ENCODE measurements at regions not wholly inside any gene's neighbourhood (a gene's known extent, or its start where the extent isn't known, plus 50 kb on each side); places are given as distances from the start of the nearest gene placed in this dataset.
"Not testable (repeated sequence)": the region's sequence is repeated elsewhere in the genome, so short reads cannot be mapped to it uniquely, and the experiment has no call there.

DNA sequence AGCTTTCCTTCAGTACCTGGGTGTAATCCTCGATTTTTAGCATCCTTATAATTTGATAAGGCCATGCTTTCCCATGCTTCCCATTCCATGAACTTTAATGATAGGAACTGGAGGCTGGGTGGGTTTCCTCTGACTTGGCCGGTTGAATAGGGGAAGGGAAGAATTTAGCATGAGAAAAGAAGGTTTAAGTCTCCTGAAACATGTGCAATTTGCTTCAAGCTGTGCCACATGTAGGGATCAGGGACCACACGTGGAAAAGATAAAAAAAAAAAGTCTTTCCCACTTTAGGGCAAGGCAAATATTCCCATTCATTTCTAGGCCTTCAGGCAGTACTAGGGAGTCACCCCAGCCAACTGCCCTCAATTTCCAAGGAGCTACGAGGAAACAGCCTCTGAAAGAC lies 900.3 kb downstream of the DSC3 start:
- no peak overlapping the region for H3K4me3 Mint-ChIP-seq
- no peaks in the 10 kb centered on the region for H3K36me3 Mint-ChIP-seq (ENCODE audit: insufficient read depth)
- H3K9me3 Mint-ChIP-seq: peaks cover 14 to 23% of the 10 kb centered on the region in 2 donors
- H3K4me1 Mint-ChIP-seq (ENCODE audit: low read depth in 2 of 2): no peaks in the 10 kb centered on the region
- H3K27ac Mint-ChIP-seq: no peak overlapping the region
- ATAC-seq (replicated peaks) (no peak), DNase-seq (no peak)
- no peaks in the 10 kb centered on the region for H3K27me3 Mint-ChIP-seq

DNA sequence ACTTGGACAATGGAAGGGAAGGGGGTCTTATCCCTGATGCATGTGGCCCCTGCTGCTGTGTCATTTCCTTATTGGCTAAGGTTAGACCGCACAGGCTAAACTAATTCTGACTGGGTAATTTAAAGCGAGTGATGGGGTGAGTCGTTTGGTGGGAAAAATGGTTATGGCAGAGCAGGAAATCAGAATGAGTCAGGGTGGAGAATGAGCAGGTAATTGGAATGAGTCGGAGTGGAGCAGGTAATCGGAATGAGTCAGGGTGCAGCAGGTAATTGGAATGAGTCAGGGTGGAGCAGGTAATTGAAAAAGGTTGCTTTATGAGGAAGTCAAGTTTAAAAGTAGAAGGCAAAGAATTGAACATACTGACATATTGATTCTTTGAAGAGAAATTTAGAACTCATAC lies 901.0 kb downstream of the DSC3 start:
- H3K4me1 Mint-ChIP-seq (ENCODE audit: low read depth in 2 of 2); H3K4me3 Mint-ChIP-seq; H3K27ac Mint-ChIP-seq; H3K36me3 Mint-ChIP-seq (ENCODE audit: insufficient read depth); ATAC-seq (replicated peaks); H3K27me3 Mint-ChIP-seq; DNase-seq: not testable (repeated sequence)
- peaks cover 15 to 23% of the 10 kb centered on the region in 2 donors for H3K9me3 Mint-ChIP-seq

DNA sequence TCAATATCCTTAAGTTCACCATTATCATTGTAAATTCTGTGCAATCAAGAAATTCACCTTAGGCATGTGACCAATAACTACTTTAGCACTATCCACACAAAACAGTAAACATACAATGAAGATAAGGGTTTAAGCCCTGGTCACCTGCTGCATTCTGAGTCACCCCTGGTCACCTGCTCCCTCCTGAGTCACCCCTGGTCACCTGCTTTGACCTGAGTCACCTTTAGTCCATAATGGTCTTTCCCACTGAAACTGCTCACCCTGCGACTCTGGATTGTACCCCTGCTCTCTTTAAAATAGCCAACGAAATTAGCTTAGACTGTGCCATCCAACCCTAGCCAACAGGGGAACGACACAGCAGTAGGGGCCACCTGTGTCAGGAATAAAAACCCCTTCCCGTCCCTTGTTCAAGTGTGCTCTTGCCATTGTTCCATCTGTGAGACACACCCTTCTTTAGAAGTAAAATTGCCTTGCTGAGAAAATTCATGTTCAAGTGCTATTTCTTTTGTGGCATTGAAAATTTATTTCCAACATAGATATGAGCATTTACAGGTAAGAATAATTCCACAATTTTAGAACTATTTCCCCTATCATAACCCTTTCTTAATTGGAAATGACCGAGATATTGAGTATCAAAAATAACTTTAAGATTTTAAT lies 902.8 kb downstream of the DSC3 start:
- H3K9me3 Mint-ChIP-seq: peaks cover 15 to 31% of the 10 kb centered on the region in 2 donors
- ATAC-seq (replicated peaks) (no peak), DNase-seq (no peak)
- no peak overlapping the region for H3K4me3 Mint-ChIP-seq
- no peaks in the 10 kb centered on the region for H3K36me3 Mint-ChIP-seq (ENCODE audit: insufficient read depth)
- no peak overlapping the region for H3K27ac Mint-ChIP-seq
- H3K27me3 Mint-ChIP-seq: no peaks in the 10 kb centered on the region
- H3K4me1 Mint-ChIP-seq (ENCODE audit: low read depth in 2 of 2): no peaks in the 10 kb centered on the region

DNA sequence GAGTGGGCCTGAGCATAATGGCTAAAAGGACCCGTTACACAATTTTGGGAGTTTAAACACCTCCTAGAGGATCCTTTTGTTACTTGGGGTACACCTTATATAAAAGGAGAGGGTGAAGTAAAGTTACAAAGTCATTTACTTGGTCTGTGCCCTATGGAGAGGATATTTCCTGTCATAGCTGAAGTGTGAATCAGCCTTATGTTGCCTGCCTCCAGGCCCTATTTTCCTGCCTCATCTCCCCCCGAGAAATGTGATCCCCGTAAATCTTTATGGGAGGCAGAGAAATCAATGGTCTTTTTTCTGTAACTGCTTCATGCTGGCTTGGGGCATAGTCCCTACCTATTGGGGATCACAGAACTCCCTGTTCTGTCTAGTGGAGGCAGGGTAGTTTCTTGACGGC lies 906.6 kb downstream of the DSC3 start:
- no peaks in the 10 kb centered on the region for H3K4me1 Mint-ChIP-seq (ENCODE audit: low read depth in 2 of 2)
- H3K9me3 Mint-ChIP-seq: peaks cover 9 to 27% of the 10 kb centered on the region in 2 donors
- no peaks in the 10 kb centered on the region for H3K36me3 Mint-ChIP-seq (ENCODE audit: insufficient read depth)

DNA sequence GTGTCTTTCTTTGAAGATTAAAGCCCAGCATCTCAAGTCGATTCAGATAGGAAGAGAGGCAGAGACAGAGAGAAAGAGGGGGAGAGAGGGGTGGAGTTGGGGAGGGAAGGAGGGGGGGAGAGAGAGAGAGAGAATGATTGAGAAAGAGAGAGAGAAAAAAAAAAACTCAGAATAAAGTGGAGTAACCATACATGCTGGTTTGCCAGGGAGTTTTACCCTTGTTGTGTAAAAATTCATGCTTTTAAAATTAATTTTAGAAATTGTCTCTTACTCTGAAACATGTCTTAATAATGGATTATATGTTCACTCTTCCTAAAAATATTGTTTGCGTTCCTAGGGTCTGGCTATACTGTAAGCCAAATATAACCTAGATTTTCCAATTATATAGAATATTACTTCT lies 908.5 kb downstream of the DSC3 start:
- no peak for DNase-seq
- no peak for ATAC-seq (replicated peaks)
- no peaks in the 10 kb centered on the region for H3K27me3 Mint-ChIP-seq

More for the DNA sequence above, 906.6 kb downstream of the DSC3 start:
- no peak for ATAC-seq (replicated peaks)
- no peak for DNase-seq
- Mint-ChIP-seq H3K27ac (no peak overlapping the region), H3K27me3 (no peaks in the 10 kb centered on the region), H3K4me3 (no peak overlapping the region)

DNA sequence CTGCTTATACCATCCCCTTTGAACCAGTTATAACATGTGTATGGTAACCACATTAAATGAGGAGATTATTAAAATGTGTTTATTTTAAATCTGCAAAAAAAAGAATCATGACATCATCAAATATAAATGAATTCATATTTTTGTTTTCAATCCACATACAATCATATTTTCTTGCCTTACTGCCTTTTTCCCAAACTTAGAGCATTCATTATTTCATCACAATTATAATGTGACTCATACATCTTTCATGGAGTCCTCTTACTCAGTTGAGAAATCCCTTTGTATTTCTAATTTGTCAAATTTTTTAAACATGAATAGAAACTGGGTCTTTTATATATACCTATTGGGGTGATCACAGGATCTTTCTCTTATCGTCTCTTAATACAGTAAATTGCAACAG lies 909.6 kb downstream of the DSC3 start:
- no peaks in the 10 kb centered on the region for H3K27me3 Mint-ChIP-seq
- no peak for DNase-seq
- ATAC-seq (replicated peaks): no peak
- no peak overlapping the region for H3K4me3 Mint-ChIP-seq
- H3K4me1 Mint-ChIP-seq (ENCODE audit: low read depth in 2 of 2): no peaks in the 10 kb centered on the region
- H3K27ac Mint-ChIP-seq: no peak overlapping the region
- no peaks in the 10 kb centered on the region for H3K36me3 Mint-ChIP-seq (ENCODE audit: insufficient read depth)
- H3K9me3 Mint-ChIP-seq: peaks cover 13 to 35% of the 10 kb centered on the region in 2 donors

More for the DNA sequence above, 908.5 kb downstream of the DSC3 start:
- Mint-ChIP-seq H3K4me1 (ENCODE audit: low read depth in 2 of 2) (no peaks in the 10 kb centered on the region), H3K27ac (no peak overlapping the region), H3K4me3 (no peak overlapping the region), H3K36me3 (ENCODE audit: insufficient read depth) (no peaks in the 10 kb centered on the region), H3K9me3 (peaks cover 9 to 27% of the 10 kb centered on the region in 2 donors)

DNA sequence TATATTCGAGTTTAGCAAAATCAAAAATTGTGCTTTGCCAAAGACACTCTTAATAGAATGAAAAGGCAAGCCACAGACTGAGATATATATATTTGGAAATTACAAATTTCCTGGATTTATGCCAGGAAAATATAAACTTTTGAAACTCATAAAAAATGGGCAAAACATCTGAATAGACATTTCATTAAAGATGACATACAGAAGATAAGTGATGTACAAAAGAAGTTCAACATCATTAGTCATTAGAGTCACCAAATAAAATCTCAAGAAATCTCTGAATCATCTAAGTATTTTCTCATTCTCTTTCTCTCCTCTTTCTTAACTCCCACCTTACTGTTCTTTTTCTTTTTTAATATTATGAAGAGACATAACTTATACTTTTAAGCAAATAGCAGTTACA lies 921.1 kb downstream of the DSC3 start:
- H3K27ac Mint-ChIP-seq: no peak overlapping the region
- no peaks in the 10 kb centered on the region for H3K4me1 Mint-ChIP-seq (ENCODE audit: low read depth in 2 of 2)
- no peak overlapping the region for H3K4me3 Mint-ChIP-seq
- ATAC-seq (replicated peaks) (no peak), DNase-seq (no peak)
- no peaks in the 10 kb centered on the region for H3K27me3 Mint-ChIP-seq
- peaks cover 2 to 14% of the 10 kb centered on the region in 2 donors for H3K9me3 Mint-ChIP-seq
- no peaks in the 10 kb centered on the region for H3K36me3 Mint-ChIP-seq (ENCODE audit: insufficient read depth)

DNA sequence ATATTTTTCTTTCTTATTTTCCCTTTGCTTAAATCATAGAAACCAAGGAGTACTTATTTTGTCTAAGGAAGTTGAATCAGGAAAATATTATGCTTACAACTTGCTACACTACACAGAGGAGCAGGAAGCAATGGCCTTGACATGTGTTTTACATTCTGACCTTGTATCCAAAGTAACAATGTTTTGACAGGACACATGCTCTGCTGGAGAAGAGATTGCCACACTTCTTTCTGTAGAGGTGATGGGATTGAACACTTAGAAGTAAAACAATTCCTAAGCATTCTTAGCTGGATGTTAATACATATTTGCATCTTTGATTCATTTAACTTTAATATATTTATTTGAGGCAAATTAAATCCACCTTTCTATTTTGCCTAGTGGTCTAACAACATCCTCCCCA lies 929.1 kb downstream of the DSC3 start:
- DNase-seq: no peak
- no peak overlapping the region for H3K4me3 Mint-ChIP-seq
- H3K9me3 Mint-ChIP-seq: peaks cover 0 to 3% of the 10 kb centered on the region in 2 donors
- H3K27ac Mint-ChIP-seq: no peak overlapping the region
- no peaks in the 10 kb centered on the region for H3K27me3 Mint-ChIP-seq
- H3K36me3 Mint-ChIP-seq (ENCODE audit: insufficient read depth): peaks cover 3% of the 10 kb centered on the region
- H3K4me1 Mint-ChIP-seq (ENCODE audit: low read depth in 2 of 2): no peaks in the 10 kb centered on the region
- no peak for ATAC-seq (replicated peaks)

DNA sequence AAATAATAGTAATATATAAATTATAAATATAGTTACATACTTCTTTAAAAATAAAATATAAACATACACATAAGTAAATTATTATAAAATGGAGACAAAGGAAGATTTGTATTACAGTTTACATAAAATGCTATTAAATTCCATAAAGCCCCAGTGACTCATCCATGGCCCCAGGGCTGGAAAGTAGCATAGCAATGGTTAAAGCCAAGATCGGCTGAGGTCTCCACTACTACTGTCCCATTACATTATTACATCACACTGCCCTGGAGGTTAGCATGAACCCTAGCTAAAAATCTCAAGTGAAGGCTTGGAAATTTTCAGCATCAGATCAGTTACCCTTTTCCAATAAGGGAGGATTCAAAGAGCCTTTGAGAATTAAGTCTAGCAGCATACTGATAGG lies 936.2 kb downstream of the DSC3 start:
- Mint-ChIP-seq H3K36me3 (ENCODE audit: insufficient read depth) (peaks cover 3% of the 10 kb centered on the region), H3K9me3 (peaks cover 4 to 9% of the 10 kb centered on the region in 2 donors), H3K27ac (no peak overlapping the region), H3K4me3 (no peak overlapping the region), H3K27me3 (no peaks in the 10 kb centered on the region), H3K4me1 (ENCODE audit: low read depth in 2 of 2) (no peaks in the 10 kb centered on the region)
- ATAC-seq (replicated peaks) (no peak), DNase-seq (no peak)

DNA sequence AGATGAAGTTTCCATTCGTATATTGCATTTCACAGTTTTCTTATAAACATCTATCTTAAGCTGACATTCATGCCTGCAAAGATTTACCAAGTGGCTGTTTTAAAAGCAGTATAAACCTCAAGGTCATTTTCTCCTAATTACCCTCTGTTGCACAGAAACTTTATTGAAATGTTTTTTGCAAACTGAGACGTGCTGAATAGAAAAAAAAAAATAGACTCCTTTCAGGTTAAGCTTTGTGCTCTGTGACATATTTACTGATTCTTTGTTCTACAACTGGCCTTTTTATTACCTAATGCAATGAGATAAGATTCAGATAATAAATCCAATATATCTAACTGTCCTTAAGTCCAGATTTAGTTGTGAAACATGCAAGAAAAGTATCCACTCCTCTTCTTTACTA lies 938.7 kb downstream of the DSC3 start:
- Mint-ChIP-seq H3K36me3 (ENCODE audit: insufficient read depth) (no peaks in the 10 kb centered on the region), H3K27me3 (no peaks in the 10 kb centered on the region), H3K9me3 (peaks cover 3 to 11% of the 10 kb centered on the region in 2 donors), H3K4me3 (no peak overlapping the region), H3K4me1 (ENCODE audit: low read depth in 2 of 2) (no peaks in the 10 kb centered on the region), H3K27ac (no peak overlapping the region)
- ATAC-seq (replicated peaks): no peak
- DNase-seq: no peak

DNA sequence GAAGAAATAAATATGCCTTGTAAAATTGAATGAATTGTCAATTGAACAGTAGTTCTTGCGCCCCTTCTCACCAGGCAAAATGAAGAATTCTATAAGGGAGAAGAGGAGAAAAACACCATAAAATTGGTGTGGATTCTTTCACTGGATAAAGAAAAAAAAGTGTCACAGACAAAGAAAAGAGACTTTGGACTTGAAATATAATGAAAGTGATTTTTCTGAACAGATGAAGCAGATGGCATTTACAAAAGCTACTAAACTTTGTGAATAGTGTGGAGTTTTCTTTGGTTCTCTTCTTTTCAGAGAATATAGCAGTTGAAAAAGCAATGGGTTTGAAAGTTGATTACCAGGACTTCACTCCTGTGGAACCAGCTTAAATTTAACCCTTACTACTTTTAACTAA lies 945.7 kb downstream of the DSC3 start:
- Mint-ChIP-seq H3K9me3 (peaks cover 10 to 19% of the 10 kb centered on the region in 2 donors), H3K4me3 (no peak overlapping the region), H3K27ac (no peak overlapping the region), H3K27me3 (no peaks in the 10 kb centered on the region), H3K4me1 (ENCODE audit: low read depth in 2 of 2) (no peaks in the 10 kb centered on the region), H3K36me3 (ENCODE audit: insufficient read depth) (no peaks in the 10 kb centered on the region)
- no peak for ATAC-seq (replicated peaks)
- no peak for DNase-seq

DNA sequence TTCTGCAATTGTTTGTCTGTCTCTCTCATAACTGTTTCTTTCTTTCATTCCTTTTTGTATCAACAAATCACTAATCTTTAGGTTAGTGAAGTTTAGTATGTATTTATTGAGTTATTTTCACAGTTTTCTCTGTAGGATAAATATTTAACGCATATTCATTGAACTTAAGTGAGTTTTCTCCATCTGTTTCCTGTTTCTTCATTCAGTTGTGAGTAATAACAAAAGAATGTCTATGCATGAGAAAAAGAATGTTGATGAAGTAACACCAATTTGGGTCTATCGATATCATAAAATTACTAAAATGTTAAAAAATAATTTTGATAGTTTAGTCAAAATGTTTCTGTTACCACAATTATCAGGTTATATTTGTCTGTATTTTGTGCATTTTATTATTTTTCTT lies 948.0 kb downstream of the DSC3 start:
- H3K27me3 Mint-ChIP-seq: no peaks in the 10 kb centered on the region
- DNase-seq (no peak), ATAC-seq (replicated peaks) (no peak)
- no peaks in the 10 kb centered on the region for H3K4me1 Mint-ChIP-seq (ENCODE audit: low read depth in 2 of 2)
- no peak overlapping the region for H3K4me3 Mint-ChIP-seq
- peaks cover 10 to 19% of the 10 kb centered on the region in 2 donors for H3K9me3 Mint-ChIP-seq
- H3K27ac Mint-ChIP-seq: no peak overlapping the region
- no peaks in the 10 kb centered on the region for H3K36me3 Mint-ChIP-seq (ENCODE audit: insufficient read depth)

DNA sequence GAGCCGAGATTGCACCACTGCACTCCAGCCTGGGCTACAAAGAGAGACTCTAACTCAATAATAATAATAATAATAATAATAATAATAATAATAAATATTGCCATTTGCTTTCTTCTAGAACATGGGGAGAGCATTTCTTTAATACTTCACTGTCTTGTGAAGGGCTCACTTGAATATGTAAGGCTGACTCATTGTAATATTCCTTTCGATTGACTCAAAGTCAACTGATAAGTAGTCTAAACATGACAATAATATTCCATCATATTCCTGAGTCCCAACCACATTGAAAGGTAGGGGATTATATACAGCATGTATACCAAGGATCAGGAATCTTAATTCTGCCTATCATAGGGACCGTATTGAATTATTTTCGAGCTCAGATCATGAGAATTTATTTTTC lies 949.2 kb downstream of the DSC3 start:
- Mint-ChIP-seq H3K36me3 (ENCODE audit: insufficient read depth) (no peaks in the 10 kb centered on the region), H3K27ac (no peak overlapping the region), H3K27me3 (no peaks in the 10 kb centered on the region), H3K4me1 (ENCODE audit: low read depth in 2 of 2) (no peaks in the 10 kb centered on the region), H3K4me3 (no peak overlapping the region), H3K9me3 (peaks cover 12% of the 10 kb centered on the region in 2 donors)
- ATAC-seq (replicated peaks) (no peak), DNase-seq (no peak)

DNA sequence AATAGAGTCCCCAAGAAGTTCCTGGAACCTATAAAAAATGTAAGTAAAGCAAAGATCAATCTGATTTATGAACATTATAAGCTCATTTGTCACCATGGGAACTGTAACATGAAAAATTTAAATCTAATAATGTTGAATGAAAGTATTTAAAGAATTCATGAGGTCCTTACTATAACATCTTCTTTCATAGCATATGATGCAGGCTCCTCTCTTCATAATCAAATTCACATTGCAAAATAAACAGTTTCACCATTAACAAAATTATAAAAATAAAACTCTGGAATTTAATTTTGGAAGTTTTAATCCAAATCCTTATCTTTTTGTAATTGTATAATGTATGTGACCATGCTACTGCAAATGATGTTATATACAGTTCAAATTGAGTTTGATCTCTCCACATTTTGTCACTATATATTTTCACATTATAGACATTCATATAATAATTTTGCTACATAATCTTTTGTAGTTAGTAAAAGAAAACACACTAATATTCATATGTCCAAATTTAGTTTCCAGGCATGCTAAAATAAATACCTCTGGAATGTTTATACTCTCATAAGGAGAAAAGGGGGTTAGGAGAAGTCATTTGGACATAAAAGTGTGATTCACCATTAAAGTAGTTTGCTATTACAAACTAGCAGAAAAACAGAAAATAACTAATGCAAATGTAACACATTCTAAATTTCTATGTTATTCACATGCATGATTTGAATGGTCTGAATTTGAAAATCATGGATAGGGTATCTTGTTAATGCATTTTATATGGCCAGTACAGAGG lies 954.1 kb downstream of the DSC3 start:
- Mint-ChIP-seq H3K27me3 (no peaks in the 10 kb centered on the region), H3K9me3 (peaks cover 0 to 12% of the 10 kb centered on the region in 2 donors), H3K4me3 (no peak overlapping the region), H3K27ac (no peak overlapping the region), H3K4me1 (ENCODE audit: low read depth in 2 of 2) (no peaks in the 10 kb centered on the region), H3K36me3 (ENCODE audit: insufficient read depth) (no peaks in the 10 kb centered on the region)
- no peak for ATAC-seq (replicated peaks)
- no peak for DNase-seq

Data from effector memory CD8-positive, alpha-beta T cell (primary cell).